ENCODE measurements at regions not wholly inside any gene's neighbourhood (a gene's known extent, or its start where the extent isn't known, plus 50 kb on each side); places are given as distances from the start of the nearest gene placed in this dataset.

DNA sequence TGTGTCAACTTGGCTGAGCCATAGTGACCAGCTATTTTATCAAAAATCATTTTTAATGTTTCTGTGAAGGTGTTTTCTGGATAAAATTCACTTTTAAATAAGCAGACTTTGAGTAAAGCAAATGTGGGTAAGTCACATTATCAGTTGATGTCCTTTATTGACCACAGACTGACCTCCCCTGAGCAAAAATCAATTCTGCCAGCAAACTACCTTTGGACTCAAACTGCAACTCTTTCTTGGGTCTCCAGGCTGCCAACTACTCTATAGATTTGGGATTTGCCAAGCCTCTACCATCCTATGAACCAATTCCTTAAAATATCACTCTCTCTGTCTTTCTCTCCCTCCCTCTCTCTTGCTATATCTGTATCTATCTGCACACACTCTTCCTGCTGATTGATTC, 1571.7 kb upstream of the NUDT12 start:
- no peak for DNase-seq (ENCODE audit: low read depth)
- no peaks in the 10 kb centered on the region for H3K27me3 ChIP-seq (ENCODE audit: control insufficient read depth, insufficient read depth, low read length)
- no peak overlapping the region for H3K4me3 ChIP-seq (ENCODE audit: low read depth, low read length)
- H3K36me3 ChIP-seq (ENCODE audit: control insufficient read depth, insufficient read depth, low read length): no peaks in the 10 kb centered on the region
- TF ChIP-seq, protein P1, sequence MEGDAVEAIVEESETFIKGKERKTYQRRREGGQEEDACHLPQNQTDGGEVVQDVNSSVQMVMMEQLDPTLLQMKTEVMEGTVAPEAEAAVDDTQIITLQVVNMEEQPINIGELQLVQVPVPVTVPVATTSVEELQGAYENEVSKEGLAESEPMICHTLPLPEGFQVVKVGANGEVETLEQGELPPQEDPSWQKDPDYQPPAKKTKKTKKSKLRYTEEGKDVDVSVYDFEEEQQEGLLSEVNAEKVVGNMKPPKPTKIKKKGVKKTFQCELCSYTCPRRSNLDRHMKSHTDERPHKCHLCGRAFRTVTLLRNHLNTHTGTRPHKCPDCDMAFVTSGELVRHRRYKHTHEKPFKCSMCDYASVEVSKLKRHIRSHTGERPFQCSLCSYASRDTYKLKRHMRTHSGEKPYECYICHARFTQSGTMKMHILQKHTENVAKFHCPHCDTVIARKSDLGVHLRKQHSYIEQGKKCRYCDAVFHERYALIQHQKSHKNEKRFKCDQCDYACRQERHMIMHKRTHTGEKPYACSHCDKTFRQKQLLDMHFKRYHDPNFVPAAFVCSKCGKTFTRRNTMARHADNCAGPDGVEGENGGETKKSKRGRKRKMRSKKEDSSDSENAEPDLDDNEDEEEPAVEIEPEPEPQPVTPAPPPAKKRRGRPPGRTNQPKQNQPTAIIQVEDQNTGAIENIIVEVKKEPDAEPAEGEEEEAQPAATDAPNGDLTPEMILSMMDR (IDR thresholded peaks at IDR 0.05; ENCODE audit: insufficient read depth, low read length, poor library complexity, severe bottlenecking): no peak

- DNase-seq (ENCODE audit: low read depth): no peak
- TF ChIP-seq, protein P1 (IDR thresholded peaks at IDR 0.05; ENCODE audit: insufficient read depth, low read length, poor library complexity, severe bottlenecking): no peak
- no peaks in the 10 kb centered on the region for H3K36me3 ChIP-seq (ENCODE audit: control insufficient read depth, insufficient read depth, low read length)
Observed at GRCh38 chr5:105133087-105133486, 1570.5 kb upstream of the NUDT12 start.

DNA sequence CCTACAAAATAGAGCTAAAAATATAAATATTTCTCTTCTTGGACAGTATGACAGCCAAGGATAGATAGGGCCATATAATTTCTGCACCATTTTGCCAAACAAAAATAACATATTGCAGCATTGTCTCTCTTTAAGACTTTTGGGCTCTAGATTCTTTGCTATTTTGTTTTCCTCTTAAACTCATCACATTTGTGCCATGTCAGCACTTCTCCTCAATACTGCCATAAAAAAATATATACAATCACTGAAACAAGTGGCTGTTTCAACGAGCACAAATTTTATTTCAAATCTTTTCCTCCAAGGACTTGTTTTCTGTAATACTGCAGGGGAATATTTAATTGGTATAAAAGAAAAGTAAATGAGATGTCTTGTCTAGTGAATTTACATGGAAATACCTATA, 1570.0 kb upstream of the NUDT12 start:
- TF ChIP-seq, protein P1 (IDR thresholded peaks at IDR 0.05; ENCODE audit: insufficient read depth, low read length, poor library complexity, severe bottlenecking): no peak
- Histone ChIP-seq H3K4me3 (ENCODE audit: low read depth, low read length) (no peak overlapping the region), H3K27me3 (ENCODE audit: control insufficient read depth, insufficient read depth, low read length) (no peaks in the 10 kb centered on the region), H3K36me3 (ENCODE audit: control insufficient read depth, insufficient read depth, low read length) (no peaks in the 10 kb centered on the region)
- DNase-seq (ENCODE audit: low read depth): no peak

More at GRCh38 chr5:105133087-105133486, 1570.5 kb upstream of the NUDT12 start:
- no peak overlapping the region for H3K4me3 ChIP-seq (ENCODE audit: low read depth, low read length)
- no peaks in the 10 kb centered on the region for H3K27me3 ChIP-seq (ENCODE audit: control insufficient read depth, insufficient read depth, low read length)

DNA sequence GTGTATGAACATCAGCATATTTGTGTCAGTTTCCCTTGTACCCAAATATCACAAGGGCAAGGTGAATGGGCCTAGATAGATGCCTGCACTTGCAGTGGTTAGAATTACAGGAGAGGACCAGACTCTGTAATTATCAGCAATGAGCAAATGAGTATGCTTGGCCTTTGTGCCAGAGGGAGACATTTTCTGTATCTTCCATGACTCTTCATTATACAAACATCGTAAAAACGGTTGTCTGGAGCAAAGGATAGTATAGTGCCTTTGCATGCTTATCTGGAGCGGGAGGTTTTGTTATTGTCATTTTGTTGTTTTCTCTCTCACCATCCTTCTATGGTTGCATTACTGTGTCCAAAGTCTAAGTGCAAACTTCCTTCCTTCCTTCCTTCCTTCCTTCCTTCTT, 1568.5 kb upstream of the NUDT12 start:
- Histone ChIP-seq H3K4me3 (ENCODE audit: low read depth, low read length) (no peak overlapping the region), H3K36me3 (ENCODE audit: control insufficient read depth, insufficient read depth, low read length) (no peaks in the 10 kb centered on the region), H3K27me3 (ENCODE audit: control insufficient read depth, insufficient read depth, low read length) (no peaks in the 10 kb centered on the region)
- no peak for DNase-seq (ENCODE audit: low read depth)
- TF ChIP-seq, protein P1 (IDR thresholded peaks at IDR 0.05; ENCODE audit: insufficient read depth, low read length, poor library complexity, severe bottlenecking): no peak

DNA sequence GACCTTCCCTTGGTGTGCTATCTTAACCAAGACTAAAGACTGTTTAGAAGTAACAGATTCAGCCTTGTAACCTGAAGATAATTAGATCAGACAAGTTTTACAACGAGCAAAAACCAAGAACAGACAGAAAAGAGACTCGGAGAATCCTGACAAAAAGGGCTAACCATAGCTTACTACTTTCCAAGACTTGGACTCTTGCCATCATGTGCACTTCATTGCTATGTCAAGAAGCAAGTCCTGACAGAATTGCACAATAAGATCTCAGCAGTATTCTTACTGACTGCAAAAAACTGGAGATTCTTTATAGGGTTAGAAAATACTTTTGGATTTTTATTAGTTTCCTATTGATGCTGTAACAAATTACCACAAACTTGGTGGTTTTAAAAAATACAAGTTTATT, 1539.0 kb upstream of the NUDT12 start:
- H3K4me3 ChIP-seq (ENCODE audit: low read depth, low read length): no peak overlapping the region
- H3K36me3 ChIP-seq (ENCODE audit: control insufficient read depth, insufficient read depth, low read length): no peaks in the 10 kb centered on the region
- no peak for DNase-seq (ENCODE audit: low read depth)
- TF ChIP-seq, protein P1 (IDR thresholded peaks at IDR 0.05; ENCODE audit: insufficient read depth, low read length, poor library complexity, severe bottlenecking): no peak
- no peaks in the 10 kb centered on the region for H3K27me3 ChIP-seq (ENCODE audit: control insufficient read depth, insufficient read depth, low read length)

- no peak for DNase-seq (ENCODE audit: low read depth)
- Histone ChIP-seq H3K36me3 (ENCODE audit: control insufficient read depth, insufficient read depth, low read length) (no peaks in the 10 kb centered on the region), H3K4me3 (ENCODE audit: low read depth, low read length) (no peak overlapping the region), H3K27me3 (ENCODE audit: control insufficient read depth, insufficient read depth, low read length) (no peaks in the 10 kb centered on the region)
- TF ChIP-seq, protein P1 (IDR thresholded peaks at IDR 0.05; ENCODE audit: insufficient read depth, low read length, poor library complexity, severe bottlenecking): no peak
Observed at GRCh38 chr5:105088961-105089360, 1526.4 kb upstream of the NUDT12 start.
